ENCODE measurements at regions not wholly inside any gene's neighbourhood (a gene's known extent, or its start where the extent isn't known, plus 50 kb on each side); places are given as distances from the start of the nearest gene placed in this dataset.

DNA sequence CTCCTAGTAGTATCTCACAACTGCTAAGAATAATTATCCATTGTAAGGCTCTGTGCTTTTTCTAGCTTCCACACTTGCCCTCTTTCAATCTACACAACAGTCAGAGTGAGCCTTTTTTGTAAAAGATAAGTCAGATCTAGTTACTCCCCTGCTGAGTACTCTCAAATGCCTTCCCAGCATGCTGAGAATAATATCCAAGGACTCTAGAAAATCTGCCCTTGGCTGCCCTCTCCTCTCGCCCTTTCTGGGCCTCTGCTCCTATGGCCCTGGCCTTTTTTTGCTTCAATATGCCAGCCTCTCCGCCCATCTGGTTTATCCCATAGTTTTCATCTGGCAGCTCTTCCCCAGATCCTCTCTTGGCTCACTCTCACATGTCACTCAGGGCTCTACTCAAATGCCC is 455.9 kb upstream of the UBE2E3 start:
- no peak for TF ChIP-seq EZH2phosphoT487 (IDR thresholded peaks at IDR 0.05; ENCODE audit: low read length)
- TF ChIP-seq CTCF (IDR thresholded peaks at IDR 0.05; ENCODE audit: low read length): no peak
- no peak for TF ChIP-seq EZH2 (optimal IDR thresholded peaks at IDR 0.05; ENCODE audit: low read depth, low read length)
